ENCODE measurements at regions not wholly inside any gene's neighbourhood (a gene's known extent, or its start where the extent isn't known, plus 50 kb on each side); places are given as distances from the start of the nearest gene placed in this dataset.

- DNase-seq = no peak
These were observed 175.9 kb downstream of the RPLP1 start for GRCh38 chr15:69628256-69629093.

DNA sequence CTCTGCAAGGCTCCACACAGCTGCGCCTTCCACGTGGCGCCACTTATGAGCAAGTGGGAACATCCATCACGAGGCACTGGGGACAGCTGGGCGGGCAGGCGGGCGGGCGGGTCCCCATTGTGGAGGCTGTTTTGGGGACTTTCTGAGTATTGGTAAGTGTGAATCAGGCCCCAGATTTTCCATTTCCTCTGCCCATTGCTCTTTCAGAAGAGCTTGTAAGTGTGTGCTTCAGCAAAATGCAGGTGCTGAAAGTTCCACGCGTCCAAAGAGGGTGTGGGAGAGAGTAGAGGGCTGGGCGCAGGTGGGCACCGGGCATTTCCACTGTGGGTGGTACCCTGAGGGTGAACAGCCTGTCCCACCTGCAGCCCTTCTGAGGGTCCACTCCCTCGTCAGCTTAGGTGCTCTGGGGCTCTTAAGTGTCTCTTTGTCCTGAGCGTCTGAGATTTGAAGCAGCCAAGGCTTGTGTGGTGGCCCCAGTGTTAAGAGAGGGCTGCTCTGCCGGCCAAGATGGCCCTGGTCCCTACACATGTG, 177.1 kb downstream of the RPLP1 start:
- DNase-seq = no peak

GRCh38 chr15:69631005-69631404, 178.4 kb downstream of the RPLP1 start:
- DNase-seq = no peak

DNA sequence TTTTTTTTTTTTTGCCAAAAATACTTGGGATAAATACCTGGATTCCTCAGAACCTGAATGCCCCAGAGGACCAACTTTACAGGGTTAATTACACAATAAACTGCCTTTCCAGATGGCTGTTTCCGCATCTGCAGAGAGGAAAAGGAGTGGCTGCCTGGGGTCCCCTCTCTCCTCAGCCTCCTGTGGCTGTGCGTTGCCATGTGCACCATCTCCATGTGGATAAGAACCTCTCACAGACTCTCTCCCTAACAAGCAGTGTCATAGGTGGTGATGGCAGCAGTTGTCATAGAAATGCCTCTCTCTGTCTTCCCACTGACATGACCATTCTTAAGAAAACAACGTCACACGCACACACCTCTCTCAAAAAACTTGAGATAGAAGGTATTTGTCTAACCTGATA, 179.4 kb downstream of the RPLP1 start:
- no peak for DNase-seq

- no peak for DNase-seq
These were observed 182.2 kb downstream of the RPLP1 start for GRCh38 chr15:69634860-69635259.

- no peak for DNase-seq
These were observed 183.7 kb downstream of the RPLP1 start for GRCh38 chr15:69636169-69636915.

GRCh38 chr15:69637818-69638217, 185.2 kb downstream of the RPLP1 start:
- DNase-seq = no peak

- DNase-seq = no peak
These were observed 190.9 kb downstream of the RPLP1 start for GRCh38 chr15:69643476-69643875.

- DNase-seq = no peak
These were observed 191.4 kb downstream of the RPLP1 start for GRCh38 chr15:69643971-69644370.

GRCh38 chr15:69644876-69645275, 192.3 kb downstream of the RPLP1 start:
- DNase-seq = no peak

DNA sequence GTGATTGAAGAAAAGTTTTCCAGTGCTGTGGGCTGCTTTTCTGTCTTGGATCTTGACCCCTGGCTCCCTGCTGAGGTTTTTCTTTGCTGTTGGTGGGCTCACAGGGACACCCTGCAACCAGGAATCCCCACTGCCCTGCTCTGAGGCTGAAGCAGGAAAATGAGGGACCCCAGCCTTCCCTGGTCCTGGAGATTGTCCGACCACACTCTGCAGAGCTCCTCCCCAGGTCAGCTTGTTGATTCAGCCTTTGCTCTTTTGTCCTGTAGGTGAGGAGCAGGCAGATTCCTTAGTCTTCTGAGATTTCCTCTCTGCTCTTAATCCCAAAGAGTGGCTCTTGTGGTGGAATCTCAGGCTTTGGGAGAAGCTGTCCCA, 194.5 kb downstream of the RPLP1 start:
- DNase-seq = no peak

- DNase-seq = no peak
These were observed 195.6 kb downstream of the RPLP1 start for GRCh38 chr15:69648212-69648611.

DNA sequence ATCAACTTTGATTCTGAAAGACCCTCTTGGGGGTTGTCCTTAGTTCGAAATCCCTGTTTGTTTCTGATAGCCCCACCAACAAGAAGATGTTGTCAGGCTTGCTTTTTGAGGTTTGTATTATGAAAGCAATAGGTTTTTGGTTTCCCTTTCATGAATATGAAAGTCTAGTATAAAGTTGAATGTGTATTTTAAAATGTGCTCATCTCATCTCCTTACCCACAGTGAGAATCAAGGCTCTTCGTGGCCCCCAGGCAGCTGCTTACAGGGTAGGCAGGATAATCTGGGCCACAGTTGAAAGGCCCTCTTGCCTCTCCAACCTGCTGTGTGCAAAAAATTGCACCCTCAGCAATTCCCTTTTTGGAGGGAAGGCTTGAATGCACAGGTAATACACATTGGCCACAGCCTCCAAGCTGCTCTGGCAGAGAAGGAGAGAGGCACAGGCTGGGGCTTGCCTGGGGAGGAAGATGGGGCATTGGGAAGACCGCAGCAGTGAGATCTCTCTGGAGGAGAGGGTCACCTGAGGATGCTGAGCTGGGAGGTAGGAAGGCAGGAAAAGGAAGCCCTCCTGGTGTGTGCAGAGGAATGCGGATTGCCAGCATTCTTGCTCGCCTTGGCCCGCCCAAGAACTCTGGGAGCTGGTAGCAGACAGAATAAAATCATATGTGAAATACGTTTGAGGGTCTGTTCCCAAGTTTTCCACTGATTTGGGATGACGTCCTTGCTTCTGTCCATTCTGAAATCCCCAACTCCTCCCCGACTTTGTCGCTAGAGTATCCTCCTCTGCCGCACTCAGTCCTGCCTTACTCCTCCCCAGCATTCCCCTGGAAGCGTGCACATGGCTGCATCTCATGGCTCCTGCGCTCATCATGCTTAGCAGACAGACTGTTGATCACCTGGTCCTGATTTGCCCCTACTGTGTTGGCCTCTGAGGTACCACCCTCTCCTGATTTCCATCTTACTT, 196.4 kb downstream of the RPLP1 start:
- no peak for DNase-seq

DNA sequence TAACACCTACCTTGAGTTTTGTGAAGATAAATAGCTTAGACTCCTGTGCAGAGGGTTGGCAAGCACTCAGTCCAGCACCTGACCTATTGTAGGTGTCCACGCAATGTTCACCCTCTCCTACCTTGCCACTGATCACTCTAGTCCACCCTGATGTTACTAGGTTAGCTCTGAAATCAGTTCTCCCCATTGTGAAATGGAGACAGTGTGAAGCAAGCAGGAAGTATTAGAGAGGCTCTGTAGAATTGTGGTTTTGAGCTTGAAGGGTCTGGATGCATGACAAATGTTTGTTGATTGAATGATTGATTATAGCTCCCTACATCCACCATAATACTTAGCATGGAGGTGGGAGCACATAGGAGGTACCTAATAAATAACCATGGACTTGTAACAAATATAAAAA, 199.7 kb downstream of the RPLP1 start:
- no peak for DNase-seq

GRCh38 chr15:69652751-69653305, 200.2 kb downstream of the RPLP1 start:
- DNase-seq = no peak

DNA sequence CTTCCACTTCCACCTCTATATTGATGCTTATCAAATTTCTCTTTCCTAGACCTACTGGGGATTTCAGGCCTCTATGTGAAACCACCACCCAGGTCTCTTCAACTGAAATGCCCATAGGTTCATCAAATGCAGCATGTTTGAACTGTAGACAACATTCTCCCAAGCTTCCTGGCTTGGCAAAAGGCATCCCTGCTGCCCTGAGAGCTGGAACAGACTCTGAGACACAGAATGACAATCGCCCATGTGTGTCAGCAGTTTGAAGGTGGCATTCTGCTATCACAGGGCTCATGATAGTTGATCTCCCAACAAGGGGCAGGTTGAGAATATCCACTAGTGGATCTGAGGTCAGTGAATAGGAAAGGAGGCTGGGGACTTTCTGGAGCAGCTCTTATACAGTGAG, 200.7 kb downstream of the RPLP1 start:
- no peak for DNase-seq

GRCh38 chr15:69653846-69654245, 201.2 kb downstream of the RPLP1 start:
- no peak for DNase-seq

DNA sequence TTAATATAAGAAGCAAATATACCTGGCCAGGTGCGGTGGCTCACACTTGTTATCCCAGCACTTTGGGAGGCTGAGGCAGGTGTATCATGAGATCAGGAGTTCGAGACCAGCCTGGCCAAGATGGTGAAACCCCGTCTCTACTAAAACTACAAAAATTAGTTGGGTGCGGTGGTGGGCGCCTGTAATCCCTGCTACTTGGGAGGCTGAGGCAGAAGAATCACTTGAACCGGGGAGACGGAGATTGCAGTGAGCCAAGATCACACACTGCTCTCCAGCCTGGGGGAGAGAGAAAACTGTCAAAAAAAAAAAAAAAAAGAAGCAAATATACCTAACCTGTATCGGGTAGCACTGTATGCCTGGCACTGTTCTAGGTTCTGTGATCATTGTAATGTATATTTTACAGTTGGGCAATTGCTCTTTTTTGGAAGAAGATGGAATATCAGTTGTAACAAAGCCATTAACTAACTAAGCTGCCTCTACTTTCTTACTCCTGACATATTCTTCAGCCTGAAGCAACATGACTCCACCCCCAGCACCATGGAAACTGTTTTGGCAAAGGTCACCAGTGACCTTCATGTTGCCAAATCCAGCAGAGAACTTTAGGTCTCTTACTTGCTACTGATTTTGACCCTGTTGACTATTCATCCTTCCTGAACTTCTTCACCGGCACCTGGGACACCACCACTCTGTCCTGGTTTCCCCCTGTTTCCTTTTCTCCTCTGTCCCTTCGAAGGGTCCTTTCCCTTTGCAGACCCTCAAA, 203.8 kb downstream of the RPLP1 start:
- no peak for DNase-seq

DNA sequence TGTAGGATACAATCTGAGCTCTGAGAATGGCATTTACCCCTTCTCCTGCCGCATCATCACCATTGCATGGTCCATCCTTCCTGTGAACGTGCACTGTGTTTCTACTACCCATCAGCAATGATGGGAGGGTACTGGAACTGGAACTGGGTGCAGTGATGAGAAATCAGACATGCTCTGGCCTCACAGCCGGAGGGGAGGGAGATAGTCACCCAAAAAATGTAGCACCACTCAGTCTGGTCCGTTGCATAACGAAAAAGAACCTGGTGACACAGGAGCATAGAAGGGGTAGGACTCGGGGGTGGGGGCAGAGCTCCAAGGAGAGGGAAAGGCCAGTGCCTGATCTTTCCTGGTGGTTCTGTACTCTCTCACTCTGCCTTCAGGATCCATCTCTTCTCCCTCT, 205.0 kb downstream of the RPLP1 start:
- no peak for DNase-seq

DNA sequence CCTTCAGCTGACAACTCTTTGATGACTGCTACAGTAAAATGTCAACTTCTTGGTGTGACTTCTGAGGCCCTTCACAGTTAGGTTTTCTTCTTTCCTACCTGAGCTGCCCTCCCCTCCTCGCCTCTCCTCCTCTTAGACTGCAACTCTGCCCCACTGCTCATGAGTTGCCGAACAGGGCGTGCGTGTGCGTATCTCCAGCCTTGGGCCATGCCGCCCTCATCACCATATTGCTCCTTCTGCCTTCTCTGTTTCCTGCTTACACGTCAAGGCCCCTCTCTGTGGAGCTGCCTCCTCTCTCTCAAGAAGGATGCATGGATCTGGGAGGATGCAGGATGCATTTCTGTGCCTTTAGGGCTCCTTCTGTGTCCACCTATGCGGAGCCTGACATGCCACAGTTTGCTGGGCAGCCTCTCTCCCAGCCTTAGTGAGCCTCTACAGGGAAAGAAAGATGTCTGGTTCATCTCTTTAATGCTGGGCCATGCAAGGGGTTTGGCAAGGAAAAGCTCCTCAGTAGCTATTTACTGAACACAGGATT, 205.9 kb downstream of the RPLP1 start:
- no peak for DNase-seq

DNA sequence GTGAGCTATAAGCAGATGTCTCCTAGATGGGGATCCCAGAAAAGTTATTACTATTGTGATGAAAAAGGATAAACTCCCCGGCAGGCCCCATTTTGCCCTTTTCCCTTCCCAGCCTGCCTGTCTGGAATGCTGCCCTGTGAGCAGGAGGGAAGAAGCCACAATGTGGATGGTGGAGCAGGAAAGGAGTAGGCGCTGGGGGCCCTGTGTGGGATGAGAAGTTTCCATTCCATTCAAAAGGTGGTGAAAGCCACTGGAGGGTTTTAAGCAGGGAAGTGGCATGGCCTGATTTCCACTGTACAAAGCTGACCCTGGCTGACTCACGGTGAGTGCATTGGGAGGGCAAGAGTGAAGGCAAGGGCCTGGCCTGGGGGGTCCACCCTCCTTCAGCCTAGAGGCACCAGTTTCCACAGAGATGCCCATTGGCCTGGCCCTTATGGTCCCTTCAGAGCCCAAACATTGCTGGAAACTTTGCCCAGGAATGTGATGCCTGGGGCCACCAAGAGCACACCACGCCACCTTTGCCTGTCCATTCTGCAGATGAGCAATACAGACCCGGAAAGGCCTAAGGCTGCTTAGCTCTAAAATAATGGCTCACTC, 206.9 kb downstream of the RPLP1 start:
- DNase-seq = no peak

Measured in stimulated activated naive CD4-positive, alpha-beta T cell (primary cell).